ENCODE measurements at regions not wholly inside any gene's neighbourhood (a gene's known extent, or its start where the extent isn't known, plus 50 kb on each side); places are given as distances from the start of the nearest gene placed in this dataset.

GRCh38 chr7:25877802-25878789 is 273.9 kb upstream of the NFE2L3 start:
- DNase-seq (ENCODE audit: insufficient read length, low spot score) (no peak), FAIRE-seq (no peak)
- no peak for TF ChIP-seq POLR2A (IDR thresholded peaks at IDR 0.05; ENCODE audit: low read depth, low read length)

- DNase-seq (ENCODE audit: insufficient read length, low spot score) (no peak), FAIRE-seq (no peak)
- no peak for TF ChIP-seq POLR2A (IDR thresholded peaks at IDR 0.05; ENCODE audit: low read depth, low read length)
Measured at GRCh38 chr7:25879799-25880198, 272.2 kb upstream of the NFE2L3 start.

GRCh38 chr7:25881317-25882037 is 270.5 kb upstream of the NFE2L3 start:
- DNase-seq (ENCODE audit: insufficient read length, low spot score) (no peak), FAIRE-seq (no peak)
- no peak for TF ChIP-seq POLR2A (IDR thresholded peaks at IDR 0.05; ENCODE audit: low read depth, low read length)

GRCh38 chr7:25882151-25882773 is 269.7 kb upstream of the NFE2L3 start:
- no peak for TF ChIP-seq POLR2A (IDR thresholded peaks at IDR 0.05; ENCODE audit: low read depth, low read length)
- no peak for DNase-seq (ENCODE audit: insufficient read length, low spot score)
- no peak for FAIRE-seq

- FAIRE-seq, result no peak
- no peak for DNase-seq (ENCODE audit: insufficient read length, low spot score)
- TF ChIP-seq POLR2A (IDR thresholded peaks at IDR 0.05; ENCODE audit: low read depth, low read length), result no peak
Measured at GRCh38 chr7:25884265-25884828, 267.7 kb upstream of the NFE2L3 start.

GRCh38 chr7:25885057-25885576 is 266.9 kb upstream of the NFE2L3 start:
- FAIRE-seq (no peak), DNase-seq (ENCODE audit: insufficient read length, low spot score) (no peak)
- no peak for TF ChIP-seq POLR2A (IDR thresholded peaks at IDR 0.05; ENCODE audit: low read depth, low read length)

GRCh38 chr7:25886387-25887240 is 265.4 kb upstream of the NFE2L3 start:
- no peak for FAIRE-seq
- TF ChIP-seq POLR2A (IDR thresholded peaks at IDR 0.05; ENCODE audit: low read depth, low read length), result no peak
- DNase-seq (ENCODE audit: insufficient read length, low spot score), result no peak

GRCh38 chr7:25887266-25887665 is 264.7 kb upstream of the NFE2L3 start:
- DNase-seq (ENCODE audit: insufficient read length, low spot score) (no peak), FAIRE-seq (no peak)
- no peak for TF ChIP-seq POLR2A (IDR thresholded peaks at IDR 0.05; ENCODE audit: low read depth, low read length)

GRCh38 chr7:25887795-25888559 is 264.0 kb upstream of the NFE2L3 start:
- DNase-seq (ENCODE audit: insufficient read length, low spot score) (no peak), FAIRE-seq (no peak)
- TF ChIP-seq POLR2A (IDR thresholded peaks at IDR 0.05; ENCODE audit: low read depth, low read length), result no peak

- no peak for DNase-seq (ENCODE audit: insufficient read length, low spot score)
- no peak for FAIRE-seq
- TF ChIP-seq POLR2A (IDR thresholded peaks at IDR 0.05; ENCODE audit: low read depth, low read length), result no peak
Measured at GRCh38 chr7:25889765-25890164, 262.2 kb upstream of the NFE2L3 start.

GRCh38 chr7:25891591-25891990 is 260.4 kb upstream of the NFE2L3 start:
- FAIRE-seq (no peak), DNase-seq (ENCODE audit: insufficient read length, low spot score) (no peak)
- no peak for TF ChIP-seq POLR2A (IDR thresholded peaks at IDR 0.05; ENCODE audit: low read depth, low read length)

- no peak for TF ChIP-seq POLR2A (IDR thresholded peaks at IDR 0.05; ENCODE audit: low read depth, low read length)
- FAIRE-seq (no peak), DNase-seq (ENCODE audit: insufficient read length, low spot score) (no peak)
Measured at GRCh38 chr7:25893436-25893835, 258.6 kb upstream of the NFE2L3 start.

All from H54 (cell line).